SH-SY5Y (cell line): ENCODE measurements at regions not wholly inside any gene's neighbourhood (a gene's known extent, or its start where the extent isn't known, plus 50 kb on each side); places are given as distances from the start of the nearest gene placed in this dataset.

ENCODE experiments used
- GATA2 ChIP-seq: IDR thresholded peaks from 2 replicates; pipeline ENCODE4 v1.6.1; 2011; ENCODE audit warnings: mild to moderate bottlenecking, low read depth, low read length
- GATA3 ChIP-seq: IDR thresholded peaks from 2 replicates; pipeline ENCODE4 v1.6.1; 2011; ENCODE audit warnings: low read depth, mild to moderate bottlenecking, low read length, moderate library complexity

GRCh38 chr4:111303806-111304205 lies 680.9 kb upstream of the PITX2 start:
- TF ChIP-seq GATA2: no peak
- TF ChIP-seq GATA3: no peak
